Putamen (tissue), 1 donor: ENCODE measurements at regions not wholly inside any gene's neighbourhood (a gene's known extent, or its start where the extent isn't known, plus 50 kb on each side); places are given as distances from the start of the nearest gene placed in this dataset.

Experiments
- DNase-seq: peaks from one replicate; pipeline ENCODE4 v3.0.0-alpha.2; 2016; ENCODE audit warnings: low spot score

DNA sequence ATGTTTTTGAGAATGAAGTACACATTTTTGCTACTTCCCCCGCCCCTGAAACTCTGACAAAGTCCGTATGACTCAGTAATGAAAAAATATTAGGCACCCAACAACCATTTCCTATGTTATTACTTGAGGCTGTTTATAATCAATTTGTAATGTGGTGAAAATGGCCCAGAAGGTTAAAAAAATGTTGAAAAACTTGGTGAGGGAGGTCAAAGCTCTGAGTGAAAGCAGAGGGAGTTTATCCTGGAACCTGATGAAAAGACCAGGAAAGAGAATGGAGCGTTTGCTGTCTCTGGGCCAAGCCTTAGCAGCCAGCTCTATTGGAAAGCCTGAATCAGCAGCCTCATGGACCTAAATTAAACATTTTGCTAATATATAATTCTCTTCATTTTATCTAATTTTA is 367.7 kb upstream of the NEGR1 start:
- DNase-seq: no peak

DNA sequence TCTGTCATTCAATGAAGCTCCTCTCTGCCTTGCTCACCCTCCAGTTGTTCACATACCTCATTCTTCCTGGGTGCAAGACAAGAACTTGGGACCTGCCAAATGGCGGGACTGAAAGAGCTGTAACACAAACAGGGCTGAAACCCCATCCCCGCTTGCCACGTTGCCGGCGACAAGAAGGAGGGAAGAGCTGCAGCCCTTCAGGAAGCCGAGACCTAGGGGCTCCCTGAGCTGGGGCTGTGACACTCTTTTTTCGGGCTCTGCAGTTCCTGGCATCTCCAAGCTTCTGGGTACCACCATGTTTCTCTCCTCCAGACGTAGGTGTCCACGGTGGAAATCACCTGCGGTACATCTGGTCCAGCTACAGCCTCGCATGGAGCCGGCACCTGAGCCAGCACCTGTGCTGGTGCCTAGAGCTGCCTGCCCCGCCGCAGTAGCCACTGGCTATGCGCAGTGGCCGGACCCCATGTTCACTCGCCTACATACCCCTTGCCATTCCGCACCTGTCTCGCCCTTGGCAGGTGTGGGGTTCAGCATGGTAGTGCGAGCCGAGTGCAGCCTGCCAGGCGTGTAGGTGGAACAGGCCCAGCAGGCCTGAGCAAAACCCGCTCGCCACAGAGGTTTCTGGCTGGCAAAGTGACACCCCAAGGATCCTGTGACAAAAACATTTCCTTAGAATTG is 367.0 kb upstream of the NEGR1 start:
- DNase-seq: no peak

DNA sequence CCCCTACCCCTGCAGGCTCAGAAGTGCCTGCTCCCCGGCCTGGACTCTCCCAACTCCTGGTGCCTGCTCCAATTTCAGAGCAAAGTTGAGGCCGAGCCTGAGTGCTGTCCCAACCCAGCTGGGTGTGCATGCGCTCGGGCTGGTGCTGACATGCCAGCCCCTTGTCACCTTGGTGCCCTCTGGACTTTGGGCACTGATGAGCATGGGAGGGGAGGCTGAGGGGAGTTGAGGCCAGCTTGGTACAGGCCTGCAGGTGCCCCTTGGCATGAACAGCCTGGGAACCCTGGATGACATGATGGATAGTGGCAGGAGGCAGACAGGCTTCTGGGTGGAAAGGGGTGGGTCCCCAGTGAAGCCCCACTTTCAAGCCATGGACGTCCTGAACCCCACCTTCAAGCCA is 366.1 kb upstream of the NEGR1 start:
- no peak for DNase-seq

DNA sequence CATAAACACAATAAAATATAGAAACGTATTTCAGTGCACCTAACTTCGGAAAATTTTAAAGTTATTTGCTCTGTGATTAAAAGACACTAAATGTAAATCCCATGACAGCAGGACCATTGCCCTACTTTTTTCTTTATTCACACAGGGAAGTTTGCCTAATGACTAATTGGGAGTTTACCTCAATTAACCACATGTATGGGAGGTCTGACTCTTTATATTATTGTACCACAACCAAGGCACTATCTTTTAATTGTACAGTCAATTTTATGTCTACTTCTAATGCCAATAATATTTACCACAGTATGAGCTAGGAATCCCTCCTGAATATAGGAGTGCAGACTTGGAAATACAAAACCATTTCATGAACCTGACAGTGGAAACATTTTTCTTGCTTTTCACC is 360.8 kb upstream of the NEGR1 start:
- DNase-seq: no peak

DNA sequence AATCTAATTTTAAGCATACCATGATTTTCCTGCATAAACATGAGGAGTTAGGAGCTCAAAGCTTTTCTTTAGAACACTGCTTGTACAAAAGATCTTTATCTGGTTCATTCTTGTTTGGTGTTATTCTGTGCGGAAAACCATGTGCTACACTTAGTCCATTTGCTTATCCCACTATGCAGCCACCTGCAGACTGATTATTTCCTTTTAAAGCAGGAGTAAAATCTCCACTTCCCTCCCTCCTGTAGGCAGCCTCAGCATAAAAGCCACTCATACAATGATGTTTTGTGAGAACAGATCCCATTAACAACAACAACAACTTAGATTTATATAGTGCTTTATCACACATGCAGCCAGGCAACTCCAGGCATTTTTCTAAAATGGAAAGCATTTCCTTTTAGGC is 355.3 kb upstream of the NEGR1 start:
- DNase-seq: no peak

DNA sequence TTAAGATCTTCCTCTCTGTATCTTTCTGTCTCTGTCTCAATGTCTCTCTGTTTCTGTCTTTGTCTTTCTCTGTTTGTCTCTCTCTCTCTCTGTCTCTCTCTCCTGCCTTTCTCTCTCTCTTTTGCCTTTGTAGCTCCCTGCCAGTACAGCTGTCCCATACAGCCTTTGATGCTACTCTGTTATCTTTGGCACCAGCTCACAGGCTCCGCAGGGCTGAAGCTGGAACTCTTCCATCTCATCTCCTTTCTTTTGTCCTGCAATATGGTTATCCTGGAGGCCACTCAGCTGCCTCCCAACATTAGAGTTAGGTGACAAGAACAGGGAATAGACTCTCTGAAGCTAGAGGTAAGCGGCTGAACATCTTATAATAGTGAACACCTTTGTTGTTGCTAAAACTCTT is 354.3 kb upstream of the NEGR1 start:
- no peak for DNase-seq

DNA sequence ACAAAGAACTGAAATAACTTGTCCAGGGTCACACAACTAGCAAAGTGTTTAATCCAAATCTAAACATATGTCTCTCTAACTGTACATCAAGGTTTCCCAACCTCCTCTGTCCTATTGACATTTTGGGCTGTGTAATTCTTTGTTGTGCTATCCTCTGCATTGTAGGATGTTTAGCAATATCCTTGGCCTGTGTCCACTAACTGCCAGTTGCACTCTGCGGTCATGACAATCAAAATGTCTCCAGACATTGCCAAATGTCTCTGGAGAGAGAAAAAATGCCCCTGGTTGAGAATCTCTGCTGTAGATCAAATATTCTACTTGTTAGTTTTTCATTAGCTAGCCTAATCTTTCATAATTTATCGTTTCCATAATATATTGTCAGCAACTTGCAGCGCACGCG is 353.4 kb upstream of the NEGR1 start:
- no peak for DNase-seq

DNA sequence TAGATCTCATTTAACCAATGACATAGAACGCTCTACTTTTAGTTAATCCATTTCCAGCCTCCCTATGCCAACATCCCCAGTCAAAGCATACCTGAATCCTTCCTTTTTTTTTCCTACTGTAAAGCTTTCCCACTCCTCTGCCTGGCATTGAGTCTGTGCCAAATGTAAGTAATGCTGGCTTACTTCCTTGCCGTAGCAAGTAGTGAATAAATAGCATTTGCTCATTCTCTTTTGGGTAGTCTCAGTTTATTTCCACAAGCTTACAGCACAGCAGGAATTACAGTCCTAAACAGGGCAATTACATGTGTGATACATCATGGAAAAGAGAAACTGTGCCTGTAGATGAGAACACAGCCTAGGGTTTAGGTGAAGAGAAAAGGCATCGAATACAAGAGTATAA is 352.6 kb upstream of the NEGR1 start:
- no peak for DNase-seq

DNA sequence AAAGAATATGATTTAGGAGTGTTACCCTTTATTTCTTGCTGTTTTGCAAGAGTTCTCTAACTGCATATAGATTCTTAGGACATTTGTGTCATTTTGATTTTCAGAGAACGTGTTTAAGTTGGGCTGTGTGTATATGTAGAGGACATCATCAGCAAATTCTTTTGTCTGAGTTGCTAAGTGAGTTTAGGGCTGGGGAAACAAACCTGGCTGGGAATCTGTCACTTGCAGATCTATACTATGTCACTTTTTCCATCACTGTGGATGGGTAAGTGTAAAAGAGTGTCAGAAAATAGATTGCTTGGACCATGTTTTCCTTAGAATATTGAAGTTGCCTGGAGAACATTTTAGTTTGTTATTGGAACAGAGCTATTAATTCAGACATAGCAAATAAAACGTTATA is 349.1 kb upstream of the NEGR1 start:
- DNase-seq: no peak

DNA sequence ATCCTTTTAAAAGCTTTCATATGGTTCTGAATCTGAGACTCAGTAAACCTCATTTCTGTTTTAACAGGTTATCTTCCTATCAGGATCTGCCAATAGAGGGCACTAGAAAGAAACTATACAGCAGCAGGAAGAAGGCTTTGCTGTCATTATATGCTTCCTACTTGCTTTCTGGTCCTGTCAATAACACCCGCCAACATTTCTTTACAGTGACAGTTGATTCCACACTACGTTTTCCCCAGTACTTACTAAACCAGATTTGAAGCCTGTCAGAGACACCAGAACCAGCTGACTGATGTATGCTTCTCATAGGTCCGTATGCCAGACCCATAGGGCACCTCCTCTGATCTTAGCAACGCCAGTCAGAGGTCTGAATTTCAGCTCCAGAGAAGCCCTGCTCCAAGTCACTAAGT is 341.0 kb upstream of the NEGR1 start:
- peak; percentile 50 for DNase-seq

DNA sequence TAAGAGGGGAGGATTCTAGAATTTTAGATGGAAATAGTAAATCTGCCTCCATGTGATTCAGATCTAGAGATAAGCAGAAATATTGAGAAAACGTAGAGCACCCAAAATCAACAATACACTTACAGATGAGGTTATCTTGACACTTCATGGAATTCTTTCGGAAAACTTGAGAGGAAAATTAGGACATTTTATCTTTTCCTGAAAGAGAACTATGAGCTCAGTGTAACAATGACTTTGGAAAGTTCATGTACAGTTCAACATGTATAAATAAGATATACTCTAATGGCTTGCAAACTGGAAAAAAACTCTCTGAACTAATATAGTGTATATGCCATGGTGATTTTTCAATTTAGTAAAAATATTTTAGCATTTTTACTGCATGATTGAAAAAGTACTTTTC is 338.1 kb upstream of the NEGR1 start:
- no peak for DNase-seq

DNA sequence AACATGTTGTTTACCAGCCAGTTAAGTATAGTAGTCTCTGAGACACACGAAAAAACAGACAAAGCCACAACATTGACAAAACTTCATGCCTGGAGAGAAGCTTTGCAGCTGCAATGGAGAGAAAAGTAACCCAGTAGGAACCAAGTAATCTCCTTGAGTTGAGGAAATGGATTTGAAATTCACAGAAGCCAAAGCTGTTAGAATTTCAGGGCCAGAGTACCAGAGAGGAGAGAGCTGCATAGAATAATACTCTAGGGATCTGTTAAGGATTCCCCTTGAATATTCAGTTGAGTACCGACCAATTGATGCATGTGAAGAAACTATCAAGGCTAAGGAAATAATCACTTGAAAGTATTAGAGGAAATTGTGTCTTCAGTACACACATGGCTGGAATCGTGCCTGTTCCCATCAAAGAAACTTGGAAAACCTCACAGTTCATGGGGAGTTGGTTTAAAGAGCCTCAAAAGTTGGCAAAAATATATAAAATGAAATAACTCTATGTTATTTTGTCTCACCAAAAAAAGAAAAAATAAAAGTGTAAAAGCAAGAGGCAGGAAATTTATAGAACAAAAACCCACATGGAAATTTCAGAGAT is 324.0 kb upstream of the NEGR1 start:
- DNase-seq: no peak

DNA sequence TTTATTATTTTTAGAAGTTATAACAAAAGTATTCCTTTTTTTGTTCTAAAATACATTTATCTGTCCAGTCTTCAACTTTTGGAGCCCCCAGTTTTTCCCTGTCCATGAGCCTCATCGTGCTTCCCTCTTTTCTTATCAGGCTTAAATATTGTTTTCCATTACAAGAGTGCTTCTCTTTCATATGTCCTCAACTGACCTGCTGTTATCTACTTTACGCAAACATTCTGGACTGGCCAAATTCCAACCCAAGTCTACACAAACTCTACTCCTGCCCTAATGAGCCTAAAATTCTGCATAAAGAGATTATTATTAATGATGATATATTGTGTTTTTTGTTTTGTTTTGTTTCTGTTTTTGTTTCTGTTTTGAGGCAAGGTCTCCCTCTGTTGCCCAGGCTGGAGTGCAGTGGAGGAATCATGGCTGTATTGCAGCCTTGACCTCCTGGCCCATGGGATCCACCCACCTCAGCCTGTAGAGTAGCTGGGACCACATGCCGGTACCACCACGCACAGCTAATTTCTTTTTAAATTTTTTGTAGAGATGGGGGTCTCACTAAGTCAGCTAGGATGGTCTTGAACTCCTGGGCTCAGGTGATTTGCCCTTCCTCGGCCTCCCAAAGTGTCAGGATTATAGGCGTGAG is 318.8 kb upstream of the NEGR1 start:
- DNase-seq: no peak

DNA sequence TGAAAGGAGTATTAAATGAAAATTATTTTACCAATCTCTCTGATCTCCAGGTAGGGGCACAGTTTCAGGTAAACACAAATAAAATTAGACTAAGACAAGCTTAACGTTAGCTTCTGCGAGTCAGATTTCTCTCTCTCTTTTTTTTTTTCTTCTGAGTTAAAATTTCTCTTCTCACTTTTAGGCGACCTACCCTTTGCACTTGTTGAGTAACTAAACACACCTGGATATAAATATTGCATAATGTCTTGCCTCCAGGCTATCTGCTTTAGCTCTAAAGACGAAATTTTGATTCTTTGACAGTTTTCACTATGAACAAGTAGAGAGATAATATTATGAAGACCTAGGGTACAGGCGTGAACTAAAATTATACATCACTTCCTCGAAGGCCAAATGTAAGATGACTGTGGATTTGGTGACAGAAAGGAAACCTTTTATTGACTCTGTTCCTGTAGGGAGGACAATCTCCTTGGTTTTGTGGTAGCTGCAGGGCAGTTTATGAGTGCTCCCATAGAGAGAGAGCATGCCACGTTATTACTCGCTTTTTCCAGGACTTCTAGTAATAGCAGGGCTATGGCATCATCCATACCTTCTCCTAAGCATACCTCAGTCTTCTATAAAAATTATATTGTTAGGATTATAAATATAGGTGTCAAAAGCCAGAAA is 303.8 kb upstream of the NEGR1 start:
- DNase-seq: no peak

DNA sequence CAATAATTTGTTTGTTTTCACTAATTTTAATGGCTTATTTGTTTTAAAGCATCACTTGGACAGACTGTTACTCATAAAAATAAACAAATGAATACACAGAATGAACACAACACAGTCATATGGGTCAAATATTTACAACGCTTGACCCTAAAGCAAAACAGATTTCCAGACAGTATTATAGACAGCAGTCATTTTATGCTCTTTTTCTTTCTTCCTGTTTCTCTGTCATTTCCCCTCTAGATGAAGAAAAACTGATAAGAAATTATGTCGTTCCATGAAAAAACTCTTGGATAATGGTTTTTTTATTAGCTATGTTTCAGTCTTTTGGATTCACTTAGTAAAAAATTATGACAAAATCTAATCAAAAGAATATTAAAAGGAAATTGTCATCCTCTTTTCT is 297.3 kb upstream of the NEGR1 start:
- DNase-seq: no peak

DNA sequence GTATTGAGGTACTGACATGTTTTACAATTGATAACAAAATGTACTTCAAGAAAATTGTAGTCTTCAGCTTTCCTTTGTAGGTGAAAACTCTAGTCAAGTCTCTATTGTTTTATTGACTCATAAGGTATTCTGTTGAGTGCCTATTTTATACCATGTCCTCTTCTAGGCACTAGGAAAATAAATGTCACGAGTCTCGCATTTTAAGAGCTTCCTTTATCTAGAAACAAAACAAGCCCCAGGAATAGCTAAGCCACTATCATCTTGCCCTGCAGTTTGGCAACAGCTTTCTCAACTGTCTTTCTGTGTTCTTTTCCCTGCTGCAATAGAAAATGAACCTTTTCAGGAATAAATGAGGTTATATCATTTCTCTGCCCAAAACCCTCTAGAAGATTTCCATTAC is 288.5 kb upstream of the NEGR1 start:
- DNase-seq: no peak

DNA sequence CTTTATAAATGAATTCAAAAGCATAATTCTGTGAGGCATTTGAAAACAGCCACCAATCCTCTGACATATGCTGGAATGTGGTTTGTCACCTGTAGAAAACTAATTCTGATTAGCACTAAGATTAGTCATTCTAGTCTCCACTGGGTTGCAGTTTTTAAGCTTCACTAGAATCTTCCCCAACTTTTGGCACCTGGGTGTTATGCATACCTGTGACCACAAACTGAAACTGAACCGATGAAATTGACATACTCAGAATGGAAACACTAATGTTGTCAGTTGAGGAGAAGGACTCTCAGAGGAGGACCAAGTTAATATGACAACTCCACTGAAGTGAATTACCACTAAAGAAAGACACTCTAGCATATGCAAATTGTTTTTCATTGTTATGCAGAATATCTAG is 285.8 kb upstream of the NEGR1 start:
- no peak for DNase-seq

DNA sequence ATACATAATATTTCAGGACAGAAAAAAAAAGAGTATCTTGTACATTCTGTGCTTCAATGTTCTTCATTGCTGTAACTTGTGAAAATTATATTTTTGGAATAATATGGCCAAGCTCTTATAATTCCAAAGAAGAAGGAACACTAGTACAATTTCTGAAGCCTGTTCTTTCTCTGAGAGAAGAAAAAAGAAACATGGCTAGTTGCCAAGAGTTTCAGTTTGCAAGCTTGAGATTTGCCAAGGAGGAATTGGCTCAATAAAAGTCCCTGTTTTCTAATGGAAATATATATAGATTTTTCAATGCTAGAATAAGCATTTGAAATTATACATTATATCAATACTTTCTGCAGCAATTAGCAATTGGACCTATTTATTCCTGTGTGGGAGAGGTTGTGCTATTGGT is 285.2 kb upstream of the NEGR1 start:
- DNase-seq: peak; percentile 14

DNA sequence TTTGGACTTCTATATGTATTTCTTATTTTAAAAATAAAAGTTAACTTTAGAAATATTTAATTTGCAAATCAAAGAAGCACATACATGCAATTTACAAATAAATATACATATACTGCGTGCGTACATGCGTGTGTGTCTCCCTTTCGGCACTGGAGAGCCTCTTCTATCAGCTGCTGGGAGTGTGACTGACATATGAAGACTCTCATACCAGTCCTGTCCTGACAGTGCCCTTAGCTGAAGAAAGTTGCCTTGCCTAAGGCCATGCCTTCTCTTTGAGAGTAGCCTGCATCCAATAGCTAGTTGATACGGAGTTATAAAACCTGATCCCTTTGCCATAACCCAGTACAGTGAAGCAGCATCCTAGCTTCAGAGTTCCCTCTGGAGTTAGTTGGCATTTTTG is 282.4 kb upstream of the NEGR1 start:
- DNase-seq: no peak

DNA sequence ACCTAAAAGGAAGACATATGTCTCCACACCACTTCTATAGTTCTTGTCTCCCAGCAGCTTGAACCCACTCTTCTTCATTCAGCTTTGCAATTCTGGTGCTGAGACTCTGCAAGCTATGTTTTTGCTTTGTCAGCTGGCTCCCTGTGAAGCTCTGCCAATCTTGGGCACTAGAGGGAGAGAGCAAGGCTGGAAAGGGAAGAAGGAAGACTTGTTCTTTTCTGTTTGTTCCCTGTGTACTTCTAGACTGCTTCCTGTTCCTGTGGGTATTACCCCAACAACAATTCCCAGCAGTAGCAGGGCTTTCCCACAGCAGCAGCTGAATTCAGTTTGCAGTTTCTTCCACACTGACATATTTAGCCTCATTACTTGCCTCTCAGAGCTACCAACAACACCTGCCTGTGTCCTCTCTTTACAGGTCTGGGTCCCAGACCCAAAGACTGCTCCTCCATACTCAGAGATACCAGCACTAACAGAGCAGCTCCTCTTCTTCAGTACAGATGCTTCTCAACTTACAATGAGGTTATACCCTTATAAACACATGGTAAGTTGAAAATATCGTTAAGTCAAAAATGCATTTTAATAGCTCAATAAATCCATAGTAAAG is 275.2 kb upstream of the NEGR1 start:
- DNase-seq: no peak

DNA sequence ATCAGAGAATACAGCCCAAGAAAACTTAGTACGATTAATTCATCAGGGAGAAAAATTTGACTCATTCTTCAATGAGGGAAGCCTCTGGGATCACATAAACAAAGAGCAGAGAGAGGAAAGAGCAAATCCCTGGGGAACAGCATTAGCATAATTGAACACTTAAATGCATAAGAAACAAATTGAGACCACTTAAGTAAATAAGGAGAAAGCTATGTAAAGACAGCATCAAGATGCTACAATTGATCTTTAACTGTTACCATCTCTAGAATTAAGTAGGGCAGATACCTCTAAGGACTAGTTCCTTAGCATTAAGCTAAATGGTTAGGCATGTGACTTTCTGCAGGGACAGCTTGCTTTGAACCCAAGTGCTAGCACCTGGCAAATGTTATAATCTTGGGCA is 265.1 kb upstream of the NEGR1 start:
- DNase-seq: no peak

DNA sequence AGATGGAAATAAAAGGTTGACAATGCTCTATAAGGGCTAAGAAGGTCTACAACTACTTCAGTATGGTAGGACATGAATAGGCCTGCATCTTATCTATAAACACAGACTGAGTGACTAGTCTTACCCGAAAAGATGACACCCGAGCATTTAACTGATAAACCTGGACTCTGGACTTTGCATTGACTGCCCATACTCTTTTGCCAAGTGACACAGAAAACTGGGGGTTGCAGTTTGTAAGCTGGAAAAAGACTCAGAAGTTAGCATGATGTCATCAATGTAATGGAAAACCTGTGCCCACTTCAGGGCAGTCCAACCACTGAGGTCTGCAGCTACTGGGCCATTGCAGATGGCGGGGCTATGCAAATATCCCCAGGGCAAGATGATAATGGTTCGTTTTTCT is 258.3 kb upstream of the NEGR1 start:
- DNase-seq: no peak

DNA sequence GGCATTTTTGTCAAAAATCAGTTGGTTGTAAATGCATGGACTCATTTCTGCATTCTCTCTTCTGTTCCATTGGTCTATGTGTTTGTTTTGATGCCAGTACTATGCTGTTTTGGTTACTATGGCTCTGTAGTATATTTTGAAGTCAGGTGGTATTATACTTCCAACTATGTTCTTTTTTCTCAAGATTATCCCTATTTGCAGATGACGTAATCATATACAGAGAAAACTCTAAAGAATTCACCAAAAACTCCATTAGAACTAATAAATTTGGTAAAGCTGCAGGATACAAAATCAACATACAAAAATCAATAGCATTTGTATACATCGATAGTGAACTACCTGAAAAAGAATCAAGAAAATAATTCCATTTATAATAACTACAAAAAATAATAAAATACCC is 253.1 kb upstream of the NEGR1 start:
- DNase-seq: no peak
